T47D (cell line): ENCODE measurements at regions not wholly inside any gene's neighbourhood (a gene's known extent, or its start where the extent isn't known, plus 50 kb on each side); places are given as distances from the start of the nearest gene placed in this dataset.
"Not testable (repeated sequence)": the region's sequence is repeated elsewhere in the genome, so short reads cannot be mapped to it uniquely, and the experiment has no call there.

Experiments used
- DNase-seq, 2 experiments: peaks; one replicate each; pipeline versions ENCODE4 v3.0.0 to v3.0.0-alpha.2; 2011 to 2012; ENCODE audit warnings: low read depth in 1 of 2, low spot score in 1 of 2
- JUND ChIP-seq: IDR thresholded peaks from 2 replicates; pipeline ENCODE4 v1.6.1; 2012; ENCODE audit warnings: low read depth
- in situ Hi-C: cut with HindIII; loops from 2 replicates; pipeline ENCODE4 v1.10.0; 2016; ENCODE audit warnings: low sequenced_read_pairs, low pct_unique_long_range_greater_than_20kb

DNA sequence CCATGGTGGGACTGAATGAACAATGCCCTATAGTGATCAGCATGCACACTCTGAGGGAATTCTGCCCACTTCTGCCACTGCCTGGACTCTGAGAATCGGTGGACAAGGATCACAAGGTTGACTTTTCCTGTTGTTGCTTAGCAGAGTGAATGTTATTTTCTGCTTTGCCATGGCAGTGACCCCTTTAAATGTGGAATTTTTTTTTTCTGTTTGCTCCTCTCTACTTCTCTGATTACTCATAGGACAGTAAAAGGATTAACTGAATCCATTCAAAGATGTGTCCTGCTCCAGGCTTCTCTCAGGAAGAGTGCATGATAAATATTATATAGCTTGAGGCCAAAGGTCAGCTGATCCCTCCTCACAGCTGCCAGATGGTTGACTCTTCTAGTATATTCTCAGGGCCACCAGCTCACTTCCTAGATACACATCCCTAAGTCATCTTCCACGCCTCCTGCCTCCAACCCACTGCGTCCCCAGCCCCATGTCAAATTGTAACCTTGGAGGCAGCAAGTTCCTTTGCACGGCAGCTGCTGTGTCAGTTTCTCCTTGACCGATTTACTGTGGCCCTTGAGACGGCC, 74.0 kb upstream of the RALGPS2 start:
- in situ Hi-C loops = no loop called here

DNA sequence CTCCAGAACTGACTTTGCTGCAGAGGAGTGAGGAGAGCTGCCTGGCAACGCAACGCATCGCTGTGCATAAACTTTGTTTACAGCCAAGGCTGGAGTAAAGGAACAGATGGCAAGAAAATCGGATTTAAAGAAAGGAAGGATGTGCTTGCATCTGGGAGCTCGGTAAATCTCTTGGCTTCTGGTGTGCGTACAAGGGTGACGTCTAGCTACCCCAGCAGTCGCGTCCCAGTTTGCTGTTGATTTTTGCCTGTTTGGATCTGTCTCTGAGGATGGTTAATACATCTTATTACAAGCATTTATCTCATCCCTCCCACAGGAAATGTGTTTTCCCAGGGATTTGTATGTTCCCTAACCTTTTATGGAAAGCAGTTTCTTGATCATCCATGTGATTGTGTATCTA, 73.3 kb upstream of the RALGPS2 start:
- no peak for DNase-seq
- no peak for TF ChIP-seq JUND
- in situ Hi-C loops = no loop called here

More for the DNA sequence above, 74.0 kb upstream of the RALGPS2 start:
- TF ChIP-seq JUND = no peak
- no peak for DNase-seq

DNA sequence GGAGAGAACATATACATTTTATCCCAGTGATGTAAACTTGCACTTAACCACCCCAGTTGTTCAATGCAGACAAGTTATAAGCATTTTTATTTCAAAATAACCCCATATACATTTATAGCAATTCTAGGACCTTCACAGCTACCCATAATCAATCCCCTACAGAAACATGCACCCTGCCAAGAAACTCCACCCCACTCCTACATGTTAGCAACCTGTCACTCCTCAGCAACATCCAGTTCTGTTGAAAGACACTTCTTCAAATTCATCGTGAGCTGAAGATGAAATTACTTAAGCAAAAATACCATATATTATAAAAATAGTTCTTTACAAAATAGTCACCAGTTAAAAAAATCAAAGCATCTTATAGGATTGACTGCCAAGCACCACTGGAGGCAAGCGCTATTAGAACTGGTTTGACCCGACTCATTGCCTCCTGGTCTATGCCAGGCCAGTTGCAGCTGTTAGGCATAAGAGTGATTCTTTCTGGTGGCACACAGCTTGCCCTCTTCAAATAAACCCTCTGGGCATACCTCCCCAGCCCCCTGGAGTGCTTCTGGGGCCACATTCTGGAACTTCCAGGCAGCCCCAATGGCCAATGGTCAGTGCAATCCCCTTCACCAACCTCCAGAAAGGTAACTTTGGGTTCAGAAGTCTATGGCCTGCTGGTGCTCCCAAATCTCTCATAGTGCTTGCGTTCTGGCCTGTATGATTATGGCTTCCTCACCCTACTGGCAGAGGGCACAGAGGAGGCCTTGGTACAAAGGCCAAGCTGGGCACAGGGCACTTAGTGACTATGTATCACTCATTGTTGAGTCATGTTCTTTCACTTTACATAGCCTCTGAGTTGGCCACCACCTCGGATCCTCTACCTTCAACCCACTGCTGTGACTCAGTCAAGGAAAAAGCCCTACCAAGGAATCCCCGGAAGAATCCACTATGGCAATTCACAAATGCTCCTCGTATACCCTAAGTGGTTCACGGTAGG, 72.2 kb upstream of the RALGPS2 start:
- DNase-seq = no peak
- TF ChIP-seq JUND = no peak

DNA sequence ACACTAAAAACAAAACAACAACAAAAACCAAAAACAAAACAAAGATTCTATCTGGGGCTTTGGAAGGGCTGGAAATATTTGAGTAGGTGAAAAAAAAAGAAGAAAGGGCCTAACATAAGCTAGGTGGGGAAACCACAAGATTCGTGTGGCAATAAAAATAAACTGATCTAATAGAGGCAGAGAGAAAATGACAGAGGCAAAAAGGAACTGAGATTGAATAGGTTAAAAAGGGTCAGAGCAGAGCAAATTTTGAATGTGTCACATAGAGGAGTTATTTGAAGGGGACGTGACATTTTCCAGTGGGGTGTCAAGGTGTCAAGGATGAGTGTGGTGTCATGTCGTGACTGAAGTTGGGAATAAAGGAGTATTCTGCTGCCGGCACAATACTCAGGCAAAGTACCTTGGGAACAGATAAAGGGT, 65.2 kb upstream of the RALGPS2 start:
- no peak for TF ChIP-seq JUND
- no peak for DNase-seq
- in situ Hi-C loops = no loop called here

More for the DNA sequence above, 72.2 kb upstream of the RALGPS2 start:
- in situ Hi-C loops = no loop called here

DNA sequence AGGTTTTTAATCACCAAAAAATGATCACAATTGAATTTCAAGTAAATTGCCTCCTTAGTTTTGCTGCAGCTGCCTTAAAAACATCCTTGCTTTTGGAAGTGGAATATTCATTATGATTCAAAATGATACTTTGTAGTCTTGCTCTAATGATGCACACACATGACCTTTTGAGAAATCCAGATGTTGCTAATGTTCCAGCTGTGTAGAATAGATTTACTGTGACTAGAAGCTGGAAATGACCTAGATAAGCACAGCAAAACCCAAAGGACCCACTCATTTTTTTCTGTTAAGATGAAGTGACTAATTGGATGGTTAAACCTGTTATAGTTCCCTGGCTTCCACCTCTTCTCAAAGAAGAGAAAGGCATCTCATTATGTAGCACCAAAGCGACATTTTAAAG, 64.6 kb upstream of the RALGPS2 start:
- in situ Hi-C loops = no loop called here
- no peak for TF ChIP-seq JUND

DNA sequence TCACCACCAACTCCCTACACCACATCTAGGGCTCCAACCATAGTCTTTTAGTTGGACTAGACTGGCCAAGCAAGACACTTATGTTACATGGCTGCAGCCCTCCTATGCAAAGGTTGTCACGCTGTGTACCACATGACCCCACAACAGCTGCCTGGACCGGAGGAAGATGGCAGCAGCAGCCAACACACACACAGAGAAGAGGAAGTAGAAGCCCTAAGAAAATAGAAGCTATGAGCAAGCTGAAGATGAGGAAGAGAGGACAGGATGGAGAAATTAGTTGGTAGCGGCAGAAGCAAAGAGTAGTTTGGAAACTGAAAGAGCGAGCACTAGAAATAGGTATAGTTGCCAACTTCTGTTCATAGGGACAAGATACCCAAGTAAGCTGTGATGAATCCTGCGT, 60.8 kb upstream of the RALGPS2 start:
- no peak for DNase-seq
- no peak for TF ChIP-seq JUND
- in situ Hi-C loops = no loop called here

More for the DNA sequence above, 64.6 kb upstream of the RALGPS2 start:
- DNase-seq = no peak

DNA sequence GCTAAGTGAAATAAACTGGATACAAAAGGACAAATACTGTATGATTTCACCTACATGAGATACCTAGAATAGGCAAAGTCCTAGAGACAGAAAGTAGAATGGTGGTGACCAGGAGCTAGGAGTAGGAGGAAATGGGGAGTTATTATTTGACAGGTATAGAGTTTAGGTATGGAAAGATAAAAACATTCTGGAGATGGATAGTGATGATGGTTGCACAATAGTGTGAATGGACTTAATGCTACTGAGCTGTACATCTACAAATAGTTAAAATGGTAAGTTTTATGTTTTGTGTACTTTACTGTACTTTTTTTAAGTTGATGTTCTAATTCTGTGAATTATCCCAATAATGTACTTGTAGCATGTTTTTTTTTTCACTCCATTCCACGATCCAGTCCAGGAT, 59.5 kb upstream of the RALGPS2 start:
- DNase-seq = no peak
- TF ChIP-seq JUND = no peak
- in situ Hi-C loops = no loop called here

DNA sequence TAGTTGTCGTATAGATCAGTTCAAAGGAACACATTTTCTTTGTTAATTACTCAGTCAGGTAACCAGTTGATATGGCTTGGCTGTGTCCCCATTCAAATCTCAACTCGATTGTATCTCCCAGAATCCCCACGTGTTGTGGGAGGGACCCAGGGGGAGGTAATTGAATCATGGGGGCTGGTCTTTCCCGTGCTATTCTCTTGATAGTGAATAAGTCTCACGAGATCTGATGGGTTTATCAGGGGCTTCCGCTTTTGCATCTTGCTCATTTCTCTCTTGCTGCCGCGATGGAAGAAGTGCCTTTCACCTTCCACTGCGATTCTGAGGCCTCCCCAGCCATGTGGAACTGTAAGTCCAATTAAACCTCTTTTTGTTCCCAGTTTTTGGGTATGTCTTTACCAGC, 58.2 kb upstream of the RALGPS2 start:
- in situ Hi-C loops, DNase-seq: not testable (repeated sequence)

DNA sequence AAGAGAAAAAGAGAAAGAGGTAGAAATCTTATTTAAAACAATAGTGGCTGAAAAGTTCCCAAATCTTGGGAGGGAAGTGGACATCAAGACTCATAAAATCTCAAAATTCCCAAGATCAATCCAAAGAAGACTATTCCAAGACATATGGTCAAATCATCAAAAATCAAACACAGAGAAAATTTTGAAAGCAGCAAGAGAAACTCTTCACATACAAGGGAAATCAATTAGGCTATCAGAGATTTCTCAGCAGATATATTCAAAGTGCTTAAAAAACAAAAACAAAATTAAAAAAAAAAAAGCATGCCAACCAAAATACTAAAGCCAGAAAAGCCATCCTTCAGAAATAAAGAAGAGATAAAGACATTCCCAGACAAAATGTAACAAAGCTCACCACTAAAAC, 52.6 kb upstream of the RALGPS2 start:
- no peak for TF ChIP-seq JUND
- in situ Hi-C loops = no loop called here

DNA sequence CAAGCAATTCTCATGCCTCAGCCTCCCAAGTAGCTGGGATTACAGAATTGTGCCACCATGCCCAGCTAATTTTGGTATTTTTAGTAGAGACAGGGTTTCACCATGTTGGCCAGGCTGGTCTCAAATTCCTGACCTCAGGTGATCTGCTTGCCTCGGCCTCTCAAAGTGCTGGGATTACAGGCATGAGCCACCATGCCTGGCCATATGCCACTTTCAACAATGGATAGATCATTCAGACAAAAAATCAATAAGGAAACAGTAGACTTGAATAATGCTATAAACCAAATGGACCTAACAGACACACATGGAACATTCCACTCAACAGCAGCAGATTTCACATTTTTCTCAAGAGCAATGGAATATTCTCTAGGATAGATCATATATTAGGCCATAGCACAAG, 50.5 kb upstream of the RALGPS2 start:
- in situ Hi-C loops = not testable (repeated sequence)
- peak in 1 of 2 experiments; percentile 18 for DNase-seq

More for the DNA sequence above, 52.6 kb upstream of the RALGPS2 start:
- no peak for DNase-seq
